Right lobe of liver (tissue), 4 donors: ENCODE measurements at regions not wholly inside any gene's neighbourhood (a gene's known extent, or its start where the extent isn't known, plus 50 kb on each side); places are given as distances from the start of the nearest gene placed in this dataset.

Experiments
- POLR2A ChIP-seq: fragments of 450-650 bp; IDR thresholded peaks from one replicate; pipeline ENCODE4 v1.6.1; 2017; ENCODE audit warnings: antibody characterized with exemption, mild to moderate bottlenecking
- TF ChIP-seq, protein P1 (sequence below), 4 donors: fragments of 200-600 bp in 3 of 4; fragments of 450-650 bp in 1 of 4; IDR thresholded peaks; one replicate each; pipeline versions ENCODE4 v1.5.1 to v1.8.0; 2016 to 2022; ENCODE audit warnings: antibody characterized with exemption in 4 of 4, mild to moderate bottlenecking in 2 of 4
- donor health status: DM: no; HTN: no; CAD: no.
- donor health status: DM: no; HTN: no; CAD: no.
- donor health status: DM: no; HTN: yes; CAD: no.

DNA sequence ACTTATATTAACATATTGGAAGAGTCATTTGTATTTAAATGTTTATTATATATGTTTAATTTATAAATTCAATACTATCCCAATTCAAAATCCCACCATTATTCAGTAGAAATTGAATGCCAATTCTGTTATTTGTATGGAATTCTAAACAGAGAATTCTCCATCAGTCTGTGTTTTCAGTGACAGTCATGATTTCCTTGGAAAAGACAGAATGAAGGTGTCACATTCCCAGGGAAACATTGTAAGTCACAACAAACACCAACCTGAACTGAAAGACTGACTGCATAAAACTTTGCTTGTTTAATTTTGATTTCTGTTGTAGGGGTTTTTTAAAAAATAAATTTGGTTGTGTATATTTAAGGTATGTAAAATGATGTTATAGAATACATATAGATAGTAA, 769.8 kb upstream of the BCHE start:
- TF ChIP-seq, protein P1, sequence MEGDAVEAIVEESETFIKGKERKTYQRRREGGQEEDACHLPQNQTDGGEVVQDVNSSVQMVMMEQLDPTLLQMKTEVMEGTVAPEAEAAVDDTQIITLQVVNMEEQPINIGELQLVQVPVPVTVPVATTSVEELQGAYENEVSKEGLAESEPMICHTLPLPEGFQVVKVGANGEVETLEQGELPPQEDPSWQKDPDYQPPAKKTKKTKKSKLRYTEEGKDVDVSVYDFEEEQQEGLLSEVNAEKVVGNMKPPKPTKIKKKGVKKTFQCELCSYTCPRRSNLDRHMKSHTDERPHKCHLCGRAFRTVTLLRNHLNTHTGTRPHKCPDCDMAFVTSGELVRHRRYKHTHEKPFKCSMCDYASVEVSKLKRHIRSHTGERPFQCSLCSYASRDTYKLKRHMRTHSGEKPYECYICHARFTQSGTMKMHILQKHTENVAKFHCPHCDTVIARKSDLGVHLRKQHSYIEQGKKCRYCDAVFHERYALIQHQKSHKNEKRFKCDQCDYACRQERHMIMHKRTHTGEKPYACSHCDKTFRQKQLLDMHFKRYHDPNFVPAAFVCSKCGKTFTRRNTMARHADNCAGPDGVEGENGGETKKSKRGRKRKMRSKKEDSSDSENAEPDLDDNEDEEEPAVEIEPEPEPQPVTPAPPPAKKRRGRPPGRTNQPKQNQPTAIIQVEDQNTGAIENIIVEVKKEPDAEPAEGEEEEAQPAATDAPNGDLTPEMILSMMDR (IDR thresholded peaks at IDR 0.05): no peak
- TF ChIP-seq POLR2A: no peak
